ENCODE measurements at regions not wholly inside any gene's neighbourhood (a gene's known extent, or its start where the extent isn't known, plus 50 kb on each side); places are given as distances from the start of the nearest gene placed in this dataset.
A peak's percentile ranks its signal among the peaks of the same experiment; 100 is the strongest.

GRCh38 chr21:14675774-14676530 is 129.8 kb upstream of the SAMSN1 start (continued):
- TF ChIP-seq, protein P1, sequence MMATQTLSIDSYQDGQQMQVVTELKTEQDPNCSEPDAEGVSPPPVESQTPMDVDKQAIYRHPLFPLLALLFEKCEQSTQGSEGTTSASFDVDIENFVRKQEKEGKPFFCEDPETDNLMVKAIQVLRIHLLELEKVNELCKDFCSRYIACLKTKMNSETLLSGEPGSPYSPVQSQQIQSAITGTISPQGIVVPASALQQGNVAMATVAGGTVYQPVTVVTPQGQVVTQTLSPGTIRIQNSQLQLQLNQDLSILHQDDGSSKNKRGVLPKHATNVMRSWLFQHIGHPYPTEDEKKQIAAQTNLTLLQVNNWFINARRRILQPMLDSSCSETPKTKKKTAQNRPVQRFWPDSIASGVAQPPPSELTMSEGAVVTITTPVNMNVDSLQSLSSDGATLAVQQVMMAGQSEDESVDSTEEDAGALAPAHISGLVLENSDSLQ (IDR thresholded peaks at IDR 0.05): no peak
- TF ChIP-seq JUND (IDR thresholded peaks at IDR 0.05; ENCODE audit: low read depth, low read length) (no peak), GABPA (IDR thresholded peaks at IDR 0.05; ENCODE audit: low read depth) (peak; percentile 55; the same call in 1 of the 2 replicates), ETV6 (conservative IDR thresholded peaks at IDR 0.05 in 1 of 2, IDR thresholded peaks at IDR 0.05 in 1 of 2; ENCODE audit: borderline replicate concordance in 1 of 2, low read depth in 1 of 2) (peak in 1 of 2 experiments; percentile 41; a peak in 1 of 4 replicates), SMAD5 (IDR thresholded peaks at IDR 0.05; ENCODE audit: low read depth) (no peak), PML (IDR thresholded peaks at IDR 0.05; ENCODE audit: low read length) (no peak), FOS (IDR thresholded peaks at IDR 0.05; ENCODE audit: borderline replicate concordance, extremely low read depth, insufficient read length) (peak; percentile 15), SUZ12 (IDR thresholded peaks at IDR 0.05; ENCODE audit: unreplicated experiment) (no peak), NFYA (IDR thresholded peaks at IDR 0.05; ENCODE audit: borderline replicate concordance, low read depth, low read length) (no peak), HDAC6 (IDR thresholded peaks at IDR 0.05; ENCODE audit: unreplicated experiment) (no peak), NFIC (IDR thresholded peaks at IDR 0.05; ENCODE audit: low read depth, low read length) (peak; percentile 49), E2F4 (IDR thresholded peaks at IDR 0.05; ENCODE audit: low read depth, low read length) (no peak), ZBED1 (IDR thresholded peaks at IDR 0.05; ENCODE audit: borderline replicate concordance) (no peak), POLR2AphosphoS5 (IDR thresholded peaks at IDR 0.05; ENCODE audit: low read length) (0 out of 2 replicates have a peak, but pooled peaks have one; percentile 24), CEBPB (IDR thresholded peaks at IDR 0.05; ENCODE audit: borderline replicate concordance in 1 of 2, low read depth in 2 of 2, low read length in 2 of 2) (no peak), EED (IDR thresholded peaks at IDR 0.05; ENCODE audit: low read depth) (no peak), CBX3 (IDR thresholded peaks at IDR 0.05; ENCODE audit: borderline replicate concordance, low read depth) (no peak), NFYB (IDR thresholded peaks at IDR 0.05; ENCODE audit: insufficient read depth, low read depth, low read length) (0 out of 2 replicates have a peak, but pooled peaks have one; percentile 43)
- TF ChIP-seq, protein P2, sequence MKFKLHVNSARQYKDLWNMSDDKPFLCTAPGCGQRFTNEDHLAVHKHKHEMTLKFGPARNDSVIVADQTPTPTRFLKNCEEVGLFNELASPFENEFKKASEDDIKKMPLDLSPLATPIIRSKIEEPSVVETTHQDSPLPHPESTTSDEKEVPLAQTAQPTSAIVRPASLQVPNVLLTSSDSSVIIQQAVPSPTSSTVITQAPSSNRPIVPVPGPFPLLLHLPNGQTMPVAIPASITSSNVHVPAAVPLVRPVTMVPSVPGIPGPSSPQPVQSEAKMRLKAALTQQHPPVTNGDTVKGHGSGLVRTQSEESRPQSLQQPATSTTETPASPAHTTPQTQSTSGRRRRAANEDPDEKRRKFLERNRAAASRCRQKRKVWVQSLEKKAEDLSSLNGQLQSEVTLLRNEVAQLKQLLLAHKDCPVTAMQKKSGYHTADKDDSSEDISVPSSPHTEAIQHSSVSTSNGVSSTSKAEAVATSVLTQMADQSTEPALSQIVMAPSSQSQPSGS (IDR thresholded peaks at IDR 0.05; ENCODE audit: low read length): 0 out of 2 replicates have a peak, but pooled peaks have one; percentile 16
- TF ChIP-seq, protein P3, sequence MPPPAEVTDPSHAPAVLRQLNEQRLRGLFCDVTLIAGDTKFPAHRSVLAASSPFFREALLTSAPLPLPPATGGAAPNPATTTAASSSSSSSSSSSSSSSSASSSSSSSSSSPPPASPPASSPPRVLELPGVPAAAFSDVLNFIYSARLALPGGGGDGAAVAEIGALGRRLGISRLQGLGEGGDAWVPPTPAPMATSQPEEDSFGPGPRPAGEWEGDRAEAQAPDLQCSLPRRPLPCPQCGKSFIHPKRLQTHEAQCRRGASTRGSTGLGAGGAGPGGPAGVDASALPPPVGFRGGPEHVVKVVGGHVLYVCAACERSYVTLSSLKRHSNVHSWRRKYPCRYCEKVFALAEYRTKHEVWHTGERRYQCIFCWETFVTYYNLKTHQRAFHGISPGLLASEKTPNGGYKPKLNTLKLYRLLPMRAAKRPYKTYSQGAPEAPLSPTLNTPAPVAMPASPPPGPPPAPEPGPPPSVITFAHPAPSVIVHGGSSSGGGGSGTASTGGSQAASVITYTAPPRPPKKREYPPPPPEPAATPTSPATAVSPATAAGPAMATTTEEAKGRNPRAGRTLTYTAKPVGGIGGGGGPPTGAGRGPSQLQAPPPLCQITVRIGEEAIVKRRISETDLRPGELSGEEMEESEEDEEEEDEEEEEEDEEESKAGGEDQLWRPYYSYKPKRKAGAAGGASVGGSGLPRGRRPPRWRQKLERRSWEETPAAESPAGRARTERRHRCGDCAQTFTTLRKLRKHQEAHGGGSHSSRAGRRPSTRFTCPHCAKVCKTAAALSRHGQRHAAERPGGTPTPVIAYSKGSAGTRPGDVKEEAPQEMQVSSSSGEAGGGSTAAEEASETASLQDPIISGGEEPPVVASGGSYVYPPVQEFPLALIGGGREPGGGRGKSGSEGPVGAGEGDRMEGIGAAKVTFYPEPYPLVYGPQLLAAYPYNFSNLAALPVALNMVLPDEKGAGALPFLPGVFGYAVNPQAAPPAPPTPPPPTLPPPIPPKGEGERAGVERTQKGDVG (CRISPR knock-in tag; IDR thresholded peaks at IDR 0.05): no peak
- TF ChIP-seq, protein P4, sequence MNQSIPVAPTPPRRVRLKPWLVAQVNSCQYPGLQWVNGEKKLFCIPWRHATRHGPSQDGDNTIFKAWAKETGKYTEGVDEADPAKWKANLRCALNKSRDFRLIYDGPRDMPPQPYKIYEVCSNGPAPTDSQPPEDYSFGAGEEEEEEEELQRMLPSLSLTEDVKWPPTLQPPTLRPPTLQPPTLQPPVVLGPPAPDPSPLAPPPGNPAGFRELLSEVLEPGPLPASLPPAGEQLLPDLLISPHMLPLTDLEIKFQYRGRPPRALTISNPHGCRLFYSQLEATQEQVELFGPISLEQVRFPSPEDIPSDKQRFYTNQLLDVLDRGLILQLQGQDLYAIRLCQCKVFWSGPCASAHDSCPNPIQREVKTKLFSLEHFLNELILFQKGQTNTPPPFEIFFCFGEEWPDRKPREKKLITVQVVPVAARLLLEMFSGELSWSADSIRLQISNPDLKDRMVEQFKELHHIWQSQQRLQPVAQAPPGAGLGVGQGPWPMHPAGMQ (IDR thresholded peaks at IDR 0.05; ENCODE audit: borderline replicate concordance): no peak
